ENCODE measurements at regions not wholly inside any gene's neighbourhood (a gene's known extent, or its start where the extent isn't known, plus 50 kb on each side); places are given as distances from the start of the nearest gene placed in this dataset.
A peak's percentile ranks its signal among the peaks of the same experiment; 100 is the strongest.

DNA sequence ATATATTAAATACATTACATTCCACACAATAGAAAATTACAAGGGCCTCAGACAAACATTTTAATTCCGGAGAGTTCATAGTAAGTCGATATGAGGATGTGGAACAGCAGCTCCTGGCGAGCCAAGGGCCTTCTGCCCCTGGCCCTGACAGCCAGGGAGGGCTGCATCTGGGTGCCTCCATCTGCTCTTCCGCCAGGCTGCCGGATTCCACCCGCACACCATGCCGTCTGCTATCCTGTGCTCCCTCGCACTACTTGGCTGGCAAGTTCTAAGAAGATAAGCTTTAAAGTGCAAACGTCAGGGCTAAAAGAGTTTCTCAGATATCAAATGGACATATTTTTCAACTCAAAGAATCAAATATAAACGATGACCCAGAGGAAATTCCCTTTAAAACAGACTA lies 656.3 kb upstream of the NOX3 start:
- Mint-ChIP-seq H3K4me1 (no peaks in the 10 kb centered on the region), H3K4me3 (no peak overlapping the region)
- no peak for TF ChIP-seq EZH2phosphoT487 (IDR thresholded peaks at IDR 0.05)
- TF ChIP-seq, protein P1, sequence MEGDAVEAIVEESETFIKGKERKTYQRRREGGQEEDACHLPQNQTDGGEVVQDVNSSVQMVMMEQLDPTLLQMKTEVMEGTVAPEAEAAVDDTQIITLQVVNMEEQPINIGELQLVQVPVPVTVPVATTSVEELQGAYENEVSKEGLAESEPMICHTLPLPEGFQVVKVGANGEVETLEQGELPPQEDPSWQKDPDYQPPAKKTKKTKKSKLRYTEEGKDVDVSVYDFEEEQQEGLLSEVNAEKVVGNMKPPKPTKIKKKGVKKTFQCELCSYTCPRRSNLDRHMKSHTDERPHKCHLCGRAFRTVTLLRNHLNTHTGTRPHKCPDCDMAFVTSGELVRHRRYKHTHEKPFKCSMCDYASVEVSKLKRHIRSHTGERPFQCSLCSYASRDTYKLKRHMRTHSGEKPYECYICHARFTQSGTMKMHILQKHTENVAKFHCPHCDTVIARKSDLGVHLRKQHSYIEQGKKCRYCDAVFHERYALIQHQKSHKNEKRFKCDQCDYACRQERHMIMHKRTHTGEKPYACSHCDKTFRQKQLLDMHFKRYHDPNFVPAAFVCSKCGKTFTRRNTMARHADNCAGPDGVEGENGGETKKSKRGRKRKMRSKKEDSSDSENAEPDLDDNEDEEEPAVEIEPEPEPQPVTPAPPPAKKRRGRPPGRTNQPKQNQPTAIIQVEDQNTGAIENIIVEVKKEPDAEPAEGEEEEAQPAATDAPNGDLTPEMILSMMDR (IDR thresholded peaks at IDR 0.05), result no peak
- no peak for TF ChIP-seq EZH2 (IDR thresholded peaks at IDR 0.05)

DNA sequence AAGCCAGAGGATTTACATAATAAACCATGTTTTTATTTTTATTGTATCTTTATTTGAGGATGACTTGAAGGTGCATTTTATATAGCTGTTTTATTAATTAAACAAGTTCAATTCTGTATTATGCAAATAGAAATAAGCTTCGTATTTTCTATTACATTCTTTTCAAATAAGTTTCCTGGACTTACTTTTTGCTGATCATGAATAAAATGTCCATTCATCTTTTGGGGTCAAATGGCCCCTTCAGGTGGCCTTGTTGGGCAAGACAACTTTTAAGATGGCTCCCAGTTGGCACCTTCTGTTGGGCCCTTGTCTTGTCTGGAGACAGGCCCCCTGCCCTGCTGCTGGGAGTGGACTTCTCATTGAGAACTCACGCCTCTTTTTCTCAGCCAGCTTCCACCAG lies 654.6 kb upstream of the NOX3 start:
- no peak for DNase-seq (ENCODE audit: low spot score)
- no peaks in the 10 kb centered on the region for H3K36me3 Mint-ChIP-seq
- Histone ChIP-seq H3K4me3 (no peak overlapping the region), H3K9ac (no peak overlapping the region), H3K79me2 (ENCODE audit: low read depth) (no peaks in the 10 kb centered on the region), H2AFZ (replicated peaks) (no peak overlapping the region), H3K27me3 (no peaks in the 10 kb centered on the region), H3K9me3 (ENCODE audit: low read depth) (no peaks in the 10 kb centered on the region), H4K20me1 (ENCODE audit: low read depth) (no peaks in the 10 kb centered on the region), H3F3A (ENCODE audit: low read depth) (no peaks in the 10 kb centered on the region), H3K36me3 (no peaks in the 10 kb centered on the region), H3K4me2 (no peak overlapping the region), H3K27ac (no peak overlapping the region), H3K4me1 (peaks cover 5% of the 10 kb centered on the region)
- H3K9me3 Mint-ChIP-seq, result no peaks in the 10 kb centered on the region
- H3K27me3 Mint-ChIP-seq (ENCODE audit: insufficient read depth, low read depth), result peaks cover 2% of the 10 kb centered on the region
- no peak overlapping the region for H3K4me3 Mint-ChIP-seq
- no peak for TF ChIP-seq EZH2 (IDR thresholded peaks at IDR 0.05)
- no peak overlapping the region for H3K27ac Mint-ChIP-seq
- no peaks in the 10 kb centered on the region for H3K4me1 Mint-ChIP-seq

More for the DNA sequence above, 656.3 kb upstream of the NOX3 start:
- Histone ChIP-seq H4K20me1 (ENCODE audit: low read depth) (no peaks in the 10 kb centered on the region), H3F3A (ENCODE audit: low read depth) (no peaks in the 10 kb centered on the region), H3K79me2 (ENCODE audit: low read depth) (no peaks in the 10 kb centered on the region), H3K36me3 (no peaks in the 10 kb centered on the region), H3K9ac (no peak overlapping the region), H3K4me3 (no peak overlapping the region), H3K9me3 (ENCODE audit: low read depth) (no peaks in the 10 kb centered on the region), H3K4me1 (peaks cover 5% of the 10 kb centered on the region), H3K27me3 (no peaks in the 10 kb centered on the region), H2AFZ (replicated peaks) (no peak overlapping the region), H3K27ac (no peak overlapping the region), H3K4me2 (no peak overlapping the region)
- Mint-ChIP-seq H3K27me3 (ENCODE audit: insufficient read depth, low read depth) (peaks cover 2% of the 10 kb centered on the region), H3K36me3 (no peaks in the 10 kb centered on the region), H3K27ac (no peak overlapping the region), H3K9me3 (no peaks in the 10 kb centered on the region)
- DNase-seq (ENCODE audit: low spot score), result no peak

DNA sequence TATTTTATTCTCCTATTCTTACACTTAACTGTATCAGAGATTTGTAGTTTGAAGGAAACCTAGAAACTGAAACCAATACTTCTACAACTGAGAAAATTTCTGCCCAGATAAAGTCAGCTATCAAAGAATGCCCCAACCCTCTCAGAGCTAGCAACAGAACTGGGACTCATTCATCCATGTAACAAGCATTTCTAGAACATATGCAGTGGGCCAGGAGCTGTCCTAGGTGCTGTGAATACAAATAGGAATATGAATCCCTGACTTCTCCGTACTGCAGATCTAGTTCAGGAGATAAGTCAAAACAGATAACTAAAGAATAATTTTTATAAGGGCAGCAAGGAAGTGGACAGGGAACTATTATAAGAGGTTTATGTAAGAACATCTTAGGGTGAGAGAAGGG lies 654.1 kb upstream of the NOX3 start:
- Histone ChIP-seq H3K4me3 (no peak overlapping the region), H3K9ac (no peak overlapping the region), H3K4me2 (no peak overlapping the region), H3F3A (ENCODE audit: low read depth) (no peaks in the 10 kb centered on the region), H3K36me3 (no peaks in the 10 kb centered on the region), H3K27me3 (no peaks in the 10 kb centered on the region), H2AFZ (replicated peaks) (no peak overlapping the region), H3K27ac (no peak overlapping the region), H3K79me2 (ENCODE audit: low read depth) (no peaks in the 10 kb centered on the region), H3K9me3 (ENCODE audit: low read depth) (no peaks in the 10 kb centered on the region), H4K20me1 (ENCODE audit: low read depth) (no peaks in the 10 kb centered on the region), H3K4me1 (peaks cover 5% of the 10 kb centered on the region)
- no peaks in the 10 kb centered on the region for H3K36me3 Mint-ChIP-seq
- no peaks in the 10 kb centered on the region for H3K4me1 Mint-ChIP-seq
- no peaks in the 10 kb centered on the region for H3K9me3 Mint-ChIP-seq
- no peak for DNase-seq (ENCODE audit: low spot score)
- no peak overlapping the region for H3K4me3 Mint-ChIP-seq
- H3K27ac Mint-ChIP-seq, result no peak overlapping the region
- H3K27me3 Mint-ChIP-seq (ENCODE audit: insufficient read depth, low read depth), result peaks cover 2% of the 10 kb centered on the region
- TF ChIP-seq EZH2 (IDR thresholded peaks at IDR 0.05), result no peak
- TF ChIP-seq EZH2phosphoT487 (IDR thresholded peaks at IDR 0.05), result no peak
- TF ChIP-seq, protein P1 (IDR thresholded peaks at IDR 0.05), result no peak

DNA sequence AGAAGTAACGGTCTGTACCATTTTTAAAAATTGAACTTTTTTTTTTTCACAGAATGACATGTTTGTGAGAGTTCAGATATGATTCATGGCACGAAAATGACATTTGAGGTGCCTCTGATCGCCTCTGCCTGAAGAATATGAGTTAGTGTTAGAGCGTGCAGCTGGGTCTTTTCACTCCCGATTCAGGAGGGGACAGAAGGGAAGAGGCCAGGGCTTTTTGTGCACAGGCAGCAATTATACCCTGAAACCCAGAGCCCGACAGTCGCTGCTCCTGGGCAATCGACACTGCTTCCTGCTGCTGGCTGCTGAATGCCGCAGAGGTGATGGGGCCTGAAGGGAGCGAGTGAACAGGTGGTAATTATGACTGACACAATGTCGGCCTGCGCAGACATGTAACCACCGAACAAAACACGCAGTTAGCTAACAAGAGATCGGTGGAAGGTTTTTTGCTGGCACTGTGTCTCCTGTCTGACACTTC lies 652.0 kb upstream of the NOX3 start:
- Histone ChIP-seq H3K27me3 (no peaks in the 10 kb centered on the region), H3K27ac (no peak overlapping the region), H3K4me3 (no peak overlapping the region), H3K36me3 (no peaks in the 10 kb centered on the region), H4K20me1 (ENCODE audit: low read depth) (no peaks in the 10 kb centered on the region), H3K79me2 (ENCODE audit: low read depth) (no peaks in the 10 kb centered on the region), H3K9ac (no peak overlapping the region), H3F3A (ENCODE audit: low read depth) (no peaks in the 10 kb centered on the region), H3K4me2 (no peak overlapping the region), H3K9me3 (ENCODE audit: low read depth) (no peaks in the 10 kb centered on the region), H2AFZ (replicated peaks) (no peak overlapping the region), H3K4me1 (peaks cover 5% of the 10 kb centered on the region)
- H3K4me3 Mint-ChIP-seq, result no peak overlapping the region
- TF ChIP-seq, protein P1 (IDR thresholded peaks at IDR 0.05), result no peak
- TF ChIP-seq EZH2phosphoT487 (IDR thresholded peaks at IDR 0.05) (no peak), EZH2 (IDR thresholded peaks at IDR 0.05) (no peak)
- H3K27me3 Mint-ChIP-seq (ENCODE audit: insufficient read depth, low read depth), result peaks cover 2% of the 10 kb centered on the region
- no peaks in the 10 kb centered on the region for H3K9me3 Mint-ChIP-seq
- H3K27ac Mint-ChIP-seq, result no peak overlapping the region
- H3K36me3 Mint-ChIP-seq, result no peaks in the 10 kb centered on the region
- peak; percentile 45 for DNase-seq (ENCODE audit: low spot score)
- no peaks in the 10 kb centered on the region for H3K4me1 Mint-ChIP-seq

All from neural progenitor cell (in vitro differentiated cells).